Neural crest cell (in vitro differentiated cells): ENCODE measurements at regions not wholly inside any gene's neighbourhood (a gene's known extent, or its start where the extent isn't known, plus 50 kb on each side); places are given as distances from the start of the nearest gene placed in this dataset.
A peak's percentile ranks its signal among the peaks of the same experiment; 100 is the strongest.

ENCODE experiments used
- DNase-seq: peaks from one replicate; pipeline ENCODE4 v3.0.0; 2021; ENCODE audit warnings: low read depth, mixed read lengths, low spot score
- H3K27ac Mint-ChIP-seq: one replicate; pipeline ENCODE4 v1.8.0; 2021; ENCODE audit warnings: mild to moderate bottlenecking, mixed read lengths; ENCODE audit not compliant: unreplicated experiment
- H3K27me3 Mint-ChIP-seq: 2 replicates; pipeline ENCODE4 v1.8.0; 2021; ENCODE audit warnings: low read depth, mild to moderate bottlenecking, mixed read lengths
- H3K36me3 Mint-ChIP-seq: 2 replicates; pipeline ENCODE4 v1.8.0; 2021; ENCODE audit warnings: low read depth, mild to moderate bottlenecking, mixed read lengths
- H3K4me1 Mint-ChIP-seq: 2 replicates; pipeline ENCODE4 v1.8.0; 2021; ENCODE audit warnings: mixed read lengths
- H3K4me3 Mint-ChIP-seq: one replicate; pipeline ENCODE4 v1.8.0; 2021; ENCODE audit warnings: mild to moderate bottlenecking, mixed read lengths
- H3K9me3 Mint-ChIP-seq: 2 replicates; pipeline ENCODE4 v1.8.0; 2021; ENCODE audit warnings: mixed read lengths
- CTCF ChIP-seq: fragments of 200-600 bp; sonication (generic); conservative IDR thresholded peaks from 2 replicates; pipeline ENCODE4 v1.5.0; 2021; ENCODE audit warnings: antibody characterized with exemption, mild to moderate bottlenecking

- DNase-seq = no peak
- Mint-ChIP-seq H3K9me3 (no peaks in the 10 kb centered on the region), H3K4me1 (peaks cover 23% of the 10 kb centered on the region), H3K36me3 (no peaks in the 10 kb centered on the region), H3K27ac (no peak overlapping the region), H3K4me3 (no peak overlapping the region), H3K27me3 (no peaks in the 10 kb centered on the region)
- TF ChIP-seq CTCF = no peak
These were observed 77.7 kb upstream of the MED13L start for GRCh38 chr12:116354950-116355783.

GRCh38 chr12:116358536-116358892 is 81.0 kb upstream of the MED13L start:
- Mint-ChIP-seq H3K4me3 (peak overlapping the region; percentile 7), H3K4me1 (peaks cover 23% of the 10 kb centered on the region), H3K27ac (peak overlapping the region; percentile 95)

GRCh38 chr12:116358893-116359761 is 81.6 kb upstream of the MED13L start:
- TF ChIP-seq CTCF = no peak
- peak overlapping the region; percentile 95 for H3K27ac Mint-ChIP-seq
- H3K36me3 Mint-ChIP-seq = no peaks in the 10 kb centered on the region

More at GRCh38 chr12:116358536-116358892, 81.0 kb upstream of the MED13L start:
- Mint-ChIP-seq H3K9me3 (no peaks in the 10 kb centered on the region), H3K27me3 (no peaks in the 10 kb centered on the region), H3K36me3 (no peaks in the 10 kb centered on the region)
- no peak for DNase-seq
- no peak for TF ChIP-seq CTCF

DNA sequence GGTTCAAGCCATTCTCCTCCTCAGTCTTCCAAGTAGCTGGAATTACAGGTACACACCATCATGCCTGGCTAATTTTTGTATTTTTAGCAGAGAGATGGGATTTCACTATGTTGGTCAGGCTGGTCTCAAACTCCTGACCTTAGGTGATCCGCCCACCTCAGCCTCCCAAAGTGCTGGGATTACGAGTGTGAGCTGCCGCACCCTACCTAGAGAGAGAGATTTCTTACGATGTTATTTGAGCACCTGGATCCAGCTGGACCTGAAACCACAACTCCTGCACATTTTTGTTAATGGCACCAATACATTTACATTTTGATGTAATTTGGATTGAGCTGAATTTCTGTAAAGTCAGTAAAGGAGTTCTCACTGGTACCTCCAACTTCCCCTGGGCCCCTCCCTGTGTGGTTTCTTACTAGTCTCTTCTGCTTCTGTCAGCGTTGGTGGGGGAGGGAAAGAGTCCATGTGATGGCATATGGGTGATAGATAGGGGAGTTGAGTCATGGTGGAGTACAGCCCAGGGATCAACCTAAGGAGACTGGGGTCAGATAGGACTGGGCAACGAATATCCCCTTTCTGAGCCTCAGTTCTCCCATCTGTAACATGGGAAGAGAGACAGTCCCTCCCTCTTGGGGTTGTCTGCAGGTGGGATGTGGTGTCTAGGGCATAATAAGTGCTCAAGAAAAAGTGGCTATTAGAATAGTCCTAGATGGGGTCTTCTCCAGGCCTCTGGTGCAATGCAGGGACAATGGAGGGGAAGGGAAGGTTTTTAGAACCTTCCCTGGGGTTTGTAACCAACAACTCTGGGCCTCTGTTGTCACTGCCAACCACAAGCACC is 83.3 kb upstream of the MED13L start:
- Mint-ChIP-seq H3K4me1 (peaks cover 23% of the 10 kb centered on the region), H3K27ac (no peak overlapping the region), H3K4me3 (no peak overlapping the region), H3K36me3 (no peaks in the 10 kb centered on the region), H3K27me3 (no peaks in the 10 kb centered on the region), H3K9me3 (no peaks in the 10 kb centered on the region)
- no peak for TF ChIP-seq CTCF
- no peak for DNase-seq

More at GRCh38 chr12:116358893-116359761, 81.6 kb upstream of the MED13L start:
- Mint-ChIP-seq H3K27me3 (no peaks in the 10 kb centered on the region), H3K4me3 (peak overlapping the region; percentile 7), H3K4me1 (peaks cover 23% of the 10 kb centered on the region), H3K9me3 (no peaks in the 10 kb centered on the region)
- peak; percentile 67 for DNase-seq
